NCI-H2196 (cell line): ENCODE measurements at regions not wholly inside any gene's neighbourhood (a gene's known extent, or its start where the extent isn't known, plus 50 kb on each side); places are given as distances from the start of the nearest gene placed in this dataset.

ENCODE experiments used
- DNase-seq: peaks from one replicate; lab custom pipeline; 2025; ENCODE audit not compliant: unreplicated experiment; lab: John Stamatoyannopoulos, UW

DNA sequence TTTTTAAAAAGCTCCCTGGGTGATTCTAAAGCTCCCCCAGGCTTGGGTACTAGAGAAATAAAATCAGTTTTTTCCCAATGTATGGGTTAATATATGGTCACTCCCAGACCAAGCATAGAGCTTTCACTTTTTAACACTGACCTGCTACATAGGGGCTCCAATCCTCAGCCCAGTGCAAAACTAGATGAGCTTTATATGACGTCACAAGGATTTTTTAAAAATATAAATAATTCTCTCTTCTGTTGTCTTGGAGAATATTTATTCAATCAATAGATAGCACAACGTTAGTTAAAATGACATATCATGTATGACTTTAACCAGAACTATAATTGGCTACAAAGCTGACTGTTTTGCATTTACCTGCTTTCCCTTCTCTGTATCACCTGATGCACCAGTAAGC lies 137.9 kb upstream of the TMCC3 start:
- no peak for DNase-seq

DNA sequence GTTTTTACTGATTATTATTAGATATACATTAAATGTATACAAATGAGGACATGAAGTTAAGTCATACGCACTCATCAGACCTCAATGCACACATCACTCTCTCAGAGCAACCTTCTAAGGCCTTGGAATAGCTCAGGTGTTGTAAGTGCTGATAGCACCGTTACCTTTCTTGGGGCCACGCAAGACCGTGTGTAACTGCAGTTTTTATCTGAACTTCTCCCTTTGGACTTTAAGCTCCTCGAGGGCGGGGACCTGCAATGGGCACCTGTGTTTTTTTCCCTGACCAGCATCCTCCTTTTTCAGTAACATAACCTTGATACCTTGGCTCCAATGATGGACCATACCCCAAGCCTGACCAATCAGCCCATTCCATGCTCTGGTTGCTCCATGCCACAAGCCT lies 136.5 kb upstream of the TMCC3 start:
- no peak for DNase-seq

DNA sequence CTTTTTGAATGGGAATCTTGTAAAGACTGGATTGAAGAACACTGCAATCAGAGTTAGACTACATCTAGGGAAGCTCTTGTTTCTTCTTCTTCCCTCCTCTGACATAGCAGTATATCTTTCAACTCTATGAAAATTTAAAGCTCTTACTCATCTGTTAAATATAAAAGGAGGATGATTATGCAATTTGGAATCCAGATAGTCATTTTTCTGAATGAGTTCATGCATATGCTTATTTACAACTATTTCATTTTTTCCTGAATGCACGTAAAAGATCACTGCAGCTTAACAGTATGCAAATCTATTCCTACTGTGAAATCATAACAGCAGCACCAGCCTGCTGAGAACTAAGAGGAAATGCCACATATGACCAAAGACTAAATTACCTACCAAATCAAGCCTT lies 133.5 kb upstream of the TMCC3 start:
- DNase-seq = no peak

DNA sequence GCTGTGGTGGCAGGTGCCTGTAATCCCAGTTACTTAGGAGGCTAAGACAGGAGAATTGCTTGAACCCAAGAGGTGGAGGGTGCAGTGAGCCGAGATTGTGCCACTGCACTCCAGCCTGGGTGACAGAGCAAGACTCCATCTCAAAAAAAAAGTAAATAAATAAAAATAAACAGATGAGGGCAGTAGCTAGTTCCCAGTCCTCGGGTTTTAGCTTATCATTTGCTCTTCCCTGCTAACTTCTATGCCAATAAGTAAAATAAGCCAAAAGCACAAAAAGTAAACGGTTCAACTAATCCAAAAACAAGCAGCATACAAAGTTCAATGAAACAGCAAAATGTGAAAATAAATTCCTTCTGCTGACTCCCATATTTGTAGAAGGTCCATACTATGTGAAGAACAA lies 133.0 kb upstream of the TMCC3 start:
- no peak for DNase-seq

DNA sequence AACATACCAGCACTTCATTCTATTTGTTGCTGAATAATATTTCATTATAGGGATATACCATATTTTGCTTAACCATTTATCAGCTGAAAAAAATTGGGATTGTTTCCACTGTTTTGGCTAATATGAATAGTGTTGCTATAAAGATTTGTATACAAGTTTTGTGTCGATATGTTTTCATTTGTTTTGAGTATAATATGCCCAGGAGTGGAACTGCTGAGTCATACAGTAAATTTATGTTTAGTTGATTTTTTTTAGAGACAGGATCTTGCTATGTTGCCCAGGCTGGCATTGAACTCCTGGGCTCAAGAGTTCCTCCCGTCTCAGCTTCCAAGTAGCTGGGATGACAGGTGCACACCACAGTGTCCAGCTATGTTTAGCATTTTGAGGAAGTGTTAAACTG lies 131.5 kb upstream of the TMCC3 start:
- DNase-seq = no peak

DNA sequence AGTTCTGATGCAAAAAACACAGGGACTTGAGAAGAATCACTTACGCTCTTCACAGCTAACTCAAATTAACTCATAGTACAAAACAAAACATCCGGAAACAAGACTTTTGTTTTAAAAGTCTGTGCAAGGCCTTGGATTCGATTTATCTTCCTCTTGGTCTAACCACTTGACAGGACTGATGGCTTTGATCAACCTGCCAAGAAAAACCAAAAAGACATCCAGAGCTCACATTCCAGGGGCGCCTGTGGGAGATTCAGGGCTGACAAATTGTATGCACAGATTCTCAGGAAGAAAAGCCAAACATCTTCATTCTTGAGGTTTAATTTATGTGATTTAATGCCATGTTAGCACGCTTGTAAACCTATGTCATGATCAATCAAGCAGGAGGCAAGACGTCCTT lies 129.1 kb upstream of the TMCC3 start:
- DNase-seq = no peak

DNA sequence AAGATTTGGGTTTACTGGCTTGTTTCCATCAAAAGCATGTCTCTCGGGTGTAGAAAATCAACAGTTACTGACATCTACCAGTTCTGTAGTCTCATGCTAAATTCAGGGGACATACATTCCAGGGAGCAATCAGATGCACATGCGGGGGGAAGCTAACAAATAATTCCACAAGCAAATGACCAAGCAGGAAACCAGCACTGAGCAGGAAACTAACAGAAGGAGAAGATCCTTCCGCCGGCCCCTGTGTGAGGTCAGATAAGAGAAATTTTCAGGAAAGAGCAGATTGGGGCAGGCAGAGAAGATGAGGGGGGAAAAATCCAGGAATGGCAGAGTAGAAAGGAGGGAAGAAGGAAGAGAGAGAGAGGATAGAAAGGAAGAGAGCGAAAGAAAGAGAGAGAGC lies 127.6 kb upstream of the TMCC3 start:
- no peak for DNase-seq

DNA sequence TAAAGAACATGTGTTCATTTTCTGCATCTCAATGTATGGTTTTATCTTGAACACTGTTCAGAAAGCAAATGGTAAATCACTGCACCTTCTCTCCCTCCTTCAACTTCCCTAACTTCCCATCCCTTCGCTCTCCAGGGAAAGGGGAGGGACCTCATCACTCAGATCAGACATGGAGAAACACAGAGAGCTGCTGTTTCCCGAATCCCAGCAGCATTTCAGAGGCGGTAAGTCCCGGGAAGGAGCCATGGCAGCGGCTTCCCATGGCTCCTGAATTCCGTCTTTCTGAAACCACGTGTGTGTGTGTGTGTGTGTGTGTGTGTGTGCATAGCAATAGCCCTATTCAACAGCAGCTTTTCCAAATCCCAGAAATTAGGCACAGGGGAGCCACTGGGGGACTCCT lies 125.4 kb upstream of the TMCC3 start:
- no peak for DNase-seq

DNA sequence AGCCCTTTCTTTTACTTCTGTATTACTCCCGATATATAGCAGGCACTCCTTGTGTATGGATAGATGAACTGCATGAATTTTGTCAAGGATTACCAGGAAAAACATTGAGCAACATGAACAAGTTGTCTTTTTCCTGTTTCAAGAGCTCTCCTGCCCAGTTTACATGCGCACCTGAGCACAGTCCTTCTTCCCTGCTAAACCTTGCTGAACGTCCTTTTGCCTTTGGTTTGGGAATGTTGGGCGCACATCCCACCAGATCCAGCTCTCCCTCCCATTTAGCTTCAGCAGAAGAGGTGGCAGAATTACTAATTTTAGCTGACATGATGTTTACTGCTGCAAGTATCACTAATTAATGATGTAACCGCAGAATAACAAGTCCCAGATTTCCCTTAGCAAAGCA lies 121.4 kb upstream of the TMCC3 start:
- no peak for DNase-seq

DNA sequence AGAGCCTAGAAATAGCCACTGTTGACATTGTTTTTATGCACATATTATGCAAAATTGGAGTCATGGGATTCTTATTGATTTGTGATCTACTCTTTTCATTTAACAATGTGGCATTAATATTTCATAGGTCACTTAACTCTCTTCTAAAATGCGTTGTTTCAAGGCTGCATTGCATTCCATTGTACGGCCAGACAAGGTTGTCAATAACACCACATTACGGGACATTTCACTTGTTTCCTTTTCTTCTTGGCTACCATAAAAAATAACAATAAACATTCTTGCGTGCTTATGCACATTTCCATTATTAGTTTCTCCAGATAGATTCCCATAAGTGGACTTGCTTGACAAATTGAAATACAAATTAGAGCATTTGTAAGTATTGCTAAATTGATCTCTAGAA lies 120.8 kb upstream of the TMCC3 start:
- DNase-seq = no peak

DNA sequence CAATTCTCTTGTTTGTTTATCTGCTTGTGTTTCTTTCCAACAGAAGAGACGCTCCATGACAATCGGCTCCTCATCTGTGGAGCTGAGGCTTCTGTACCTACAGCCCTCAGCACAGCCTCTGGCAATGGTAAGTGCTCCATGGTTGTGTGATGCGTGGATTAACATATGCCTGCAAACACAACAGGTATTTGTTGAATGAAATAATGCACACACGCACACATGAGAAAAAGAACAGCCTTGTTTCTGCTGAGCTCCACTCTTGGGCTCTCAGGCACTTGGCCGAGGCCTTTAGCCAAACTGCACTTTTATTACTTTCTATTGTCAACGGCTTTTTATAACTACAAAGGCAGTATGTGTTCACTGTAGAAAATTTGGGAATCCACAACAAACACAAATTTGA lies 120.4 kb upstream of the TMCC3 start:
- DNase-seq = no peak

DNA sequence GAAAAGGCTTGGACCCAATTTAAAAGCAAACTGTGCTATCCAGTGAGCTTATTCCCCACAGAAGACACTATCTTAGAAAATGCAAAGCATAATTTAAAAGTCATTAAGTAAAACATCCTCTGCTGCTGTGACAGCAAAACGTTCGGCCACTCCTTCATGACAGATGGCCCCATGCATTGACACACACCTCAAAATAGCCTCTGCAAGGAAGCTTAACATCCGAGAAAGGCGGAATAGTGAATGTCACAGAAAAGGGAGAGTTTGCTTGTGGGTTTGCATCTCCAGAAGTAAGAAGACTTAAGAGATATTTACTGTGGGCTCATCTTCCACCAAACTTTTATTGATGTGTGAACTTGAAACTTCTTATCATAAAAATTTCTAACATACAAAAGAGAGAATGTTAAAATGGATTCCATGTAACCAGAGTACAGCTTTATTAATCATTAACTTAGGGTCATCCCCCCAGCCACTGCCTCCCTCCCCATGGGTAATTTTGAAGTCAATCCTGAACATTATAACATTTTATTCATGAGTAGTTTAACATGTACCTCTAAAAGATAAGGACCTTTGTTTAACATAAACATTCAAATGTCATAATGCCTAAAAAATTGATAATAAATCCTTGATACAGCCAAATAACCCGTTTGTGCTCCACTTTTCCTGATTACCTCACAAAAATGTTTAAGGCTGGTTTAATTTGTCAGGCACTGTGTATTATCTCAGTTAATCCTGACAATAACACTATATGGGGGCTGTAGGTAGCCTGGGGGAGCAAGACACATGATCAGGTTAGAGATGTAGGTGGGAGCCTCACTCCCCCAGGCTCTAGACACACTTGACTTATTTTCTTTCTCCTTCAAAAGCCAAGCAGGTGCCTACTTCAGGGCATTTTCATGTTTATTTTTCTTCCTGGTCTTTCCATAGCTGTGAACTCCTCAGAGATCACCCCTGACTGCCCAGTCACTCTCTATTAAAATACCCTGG lies 119.7 kb upstream of the TMCC3 start:
- DNase-seq = no peak

DNA sequence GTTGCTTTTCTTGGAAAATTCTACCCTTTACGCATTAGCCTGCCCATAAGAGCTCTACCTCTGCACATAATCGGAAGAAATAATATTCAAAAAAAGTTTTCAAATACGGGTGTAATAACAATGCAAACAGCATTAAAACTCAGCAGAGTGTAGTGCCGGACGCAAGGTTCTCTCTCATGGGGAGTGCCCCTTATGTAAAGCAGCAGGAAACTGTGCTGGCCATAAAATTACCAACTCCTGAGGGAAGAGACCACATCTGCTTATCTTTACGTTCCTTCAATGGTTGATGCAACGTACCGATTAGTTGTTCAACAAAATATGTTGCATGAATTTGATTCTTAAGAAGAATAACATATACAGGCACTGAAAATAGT lies 118.7 kb upstream of the TMCC3 start:
- DNase-seq = no peak

DNA sequence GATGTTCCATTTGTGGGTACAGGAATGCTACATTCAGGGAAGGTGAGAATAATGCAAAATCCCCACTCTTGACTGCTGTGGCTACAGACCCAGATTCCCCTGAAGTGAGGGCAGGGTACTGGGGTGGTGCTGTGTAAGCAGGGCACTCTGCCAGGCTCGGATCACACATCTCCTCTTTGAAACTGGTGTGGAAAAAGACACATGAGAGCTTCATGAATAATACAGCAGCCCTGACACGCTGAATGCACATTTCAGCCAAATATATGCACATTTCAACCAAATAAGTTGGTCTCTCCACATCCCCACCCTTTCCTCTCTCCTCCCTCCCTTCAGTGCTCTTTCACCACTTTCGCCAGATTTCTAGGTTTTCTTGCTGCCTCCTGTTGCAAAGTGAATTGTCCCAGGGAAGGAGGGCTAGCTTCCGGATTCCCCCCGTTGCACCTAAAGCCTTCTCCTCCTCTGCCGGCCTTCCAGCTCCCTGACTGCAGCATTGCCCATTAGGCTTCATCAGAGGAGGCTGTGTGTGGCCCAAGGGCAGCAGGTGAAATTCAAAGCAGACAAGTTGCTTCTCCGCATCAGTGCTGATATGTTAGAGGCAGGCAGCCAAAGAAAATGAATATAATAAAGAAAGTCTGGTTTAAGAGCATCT lies 118.2 kb upstream of the TMCC3 start:
- no peak for DNase-seq

DNA sequence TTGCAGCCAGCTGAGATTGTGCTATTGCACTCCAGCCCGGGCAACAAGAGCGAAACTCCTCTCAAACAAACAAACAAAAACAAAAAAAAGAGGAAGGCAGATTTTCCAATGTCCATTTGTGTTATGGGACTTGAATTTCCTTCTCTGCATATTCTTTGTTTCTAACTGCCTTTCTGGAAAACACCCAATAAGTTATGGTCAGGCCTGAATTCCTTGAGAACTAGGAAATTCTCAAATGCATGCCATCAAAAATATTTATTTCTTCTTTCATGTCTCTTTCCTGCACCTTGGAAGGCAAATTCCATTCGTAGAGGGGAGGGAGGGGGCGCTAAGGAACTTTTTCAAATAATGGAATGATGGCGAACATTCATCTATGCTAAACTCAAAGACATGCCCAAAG lies 117.6 kb upstream of the TMCC3 start:
- no peak for DNase-seq

DNA sequence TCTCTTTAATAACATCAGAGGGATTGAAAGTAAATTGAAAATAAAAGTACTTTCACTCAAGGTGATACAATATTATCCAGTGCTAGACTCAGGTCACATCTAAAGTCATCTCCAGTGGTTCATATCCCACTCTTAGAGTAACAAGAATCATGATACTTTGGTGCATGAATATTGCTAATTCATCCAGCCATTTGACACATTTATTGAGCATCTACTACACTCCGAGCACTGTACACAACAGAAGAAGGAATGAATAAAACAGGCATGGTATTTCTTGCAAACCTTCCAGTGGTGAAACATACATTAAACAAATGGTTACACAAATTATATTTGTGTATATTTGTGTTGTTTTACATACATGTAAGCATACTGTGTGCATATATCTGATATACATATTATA lies 116.0 kb upstream of the TMCC3 start:
- DNase-seq = no peak

DNA sequence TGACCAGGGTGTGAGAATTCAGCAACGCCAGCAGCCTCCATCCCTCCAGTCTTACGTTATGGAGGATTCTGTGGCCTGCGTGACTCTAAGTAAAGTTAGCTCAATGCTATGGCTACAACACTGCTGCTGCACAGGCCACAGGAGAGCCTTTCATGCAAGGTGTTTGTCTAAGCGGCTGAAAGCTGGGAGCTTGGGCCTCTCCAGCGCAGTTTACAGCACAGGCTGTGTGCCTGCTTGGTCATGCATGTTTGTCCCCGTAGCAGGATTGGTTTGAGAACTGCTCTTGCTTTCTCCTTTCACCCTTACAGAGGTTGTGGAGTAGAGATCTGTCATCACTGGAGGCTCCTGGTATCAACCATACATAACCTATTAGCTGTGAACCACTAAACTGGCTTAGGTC lies 113.1 kb upstream of the TMCC3 start:
- no peak for DNase-seq

DNA sequence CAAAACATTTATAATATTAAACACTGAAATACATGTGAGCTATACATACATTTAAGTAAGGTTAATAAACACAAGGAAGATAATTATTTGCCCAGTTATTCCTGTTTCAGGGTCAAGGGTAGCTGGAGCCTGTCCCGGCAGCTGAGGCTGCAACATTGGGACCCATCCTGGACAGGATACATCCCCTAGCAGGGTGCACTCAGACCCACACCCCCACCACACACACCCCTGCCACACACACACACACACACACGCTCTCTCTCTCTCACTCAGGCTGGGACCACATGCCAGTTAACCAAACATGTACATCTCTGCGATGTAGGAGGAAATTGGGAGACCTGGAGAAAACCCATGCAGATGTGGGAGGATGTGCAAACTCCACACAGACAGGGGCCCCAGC lies 112.6 kb upstream of the TMCC3 start:
- no peak for DNase-seq

DNA sequence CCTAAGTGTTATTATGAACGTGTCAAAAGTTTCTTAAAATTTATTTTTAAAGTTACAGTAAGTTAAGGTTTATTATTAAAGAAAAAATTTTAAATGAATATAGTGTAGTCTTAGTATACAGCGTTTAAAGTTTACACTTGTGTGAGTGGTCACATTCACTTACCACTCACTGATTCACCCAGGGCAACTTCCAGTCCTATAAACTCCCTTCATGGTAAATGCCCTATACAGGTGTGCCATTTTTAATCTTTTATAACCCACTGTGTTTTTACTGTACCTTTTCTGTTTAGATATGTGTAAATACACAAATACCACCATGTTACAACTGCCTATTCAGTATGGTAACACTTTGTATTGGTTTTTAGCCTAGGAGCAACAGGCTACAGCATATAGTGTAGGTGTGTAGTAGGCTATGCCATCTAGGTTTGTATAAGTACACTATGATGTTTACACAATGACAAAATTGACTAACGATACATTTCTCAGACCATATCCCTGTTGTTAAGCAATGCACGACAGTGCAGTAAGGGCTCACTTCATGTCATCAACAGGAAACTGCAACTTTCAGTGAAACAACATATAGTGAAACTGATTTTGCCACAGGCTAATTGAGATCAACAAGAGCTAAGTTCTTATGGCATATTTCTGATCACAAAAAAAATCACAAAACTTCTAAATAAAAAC lies 112.0 kb upstream of the TMCC3 start:
- DNase-seq = no peak

DNA sequence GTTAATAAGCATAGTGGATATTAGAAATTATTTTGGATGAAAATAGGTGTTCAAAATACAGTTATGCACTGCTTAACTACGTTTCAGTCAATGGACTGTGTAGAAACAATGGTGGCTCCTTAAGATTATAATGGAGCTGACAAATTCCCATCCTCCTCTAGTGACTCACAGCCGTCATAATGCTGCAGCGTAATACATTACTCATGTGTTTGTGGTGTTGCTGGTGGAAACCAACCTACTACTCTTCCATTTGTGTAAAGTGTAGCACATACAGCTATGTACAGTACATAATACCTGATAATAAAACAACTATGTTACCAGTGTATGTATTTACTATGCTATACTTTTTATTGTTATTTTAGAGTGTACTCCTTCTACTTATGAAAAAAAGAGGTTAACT lies 111.2 kb upstream of the TMCC3 start:
- no peak for DNase-seq

DNA sequence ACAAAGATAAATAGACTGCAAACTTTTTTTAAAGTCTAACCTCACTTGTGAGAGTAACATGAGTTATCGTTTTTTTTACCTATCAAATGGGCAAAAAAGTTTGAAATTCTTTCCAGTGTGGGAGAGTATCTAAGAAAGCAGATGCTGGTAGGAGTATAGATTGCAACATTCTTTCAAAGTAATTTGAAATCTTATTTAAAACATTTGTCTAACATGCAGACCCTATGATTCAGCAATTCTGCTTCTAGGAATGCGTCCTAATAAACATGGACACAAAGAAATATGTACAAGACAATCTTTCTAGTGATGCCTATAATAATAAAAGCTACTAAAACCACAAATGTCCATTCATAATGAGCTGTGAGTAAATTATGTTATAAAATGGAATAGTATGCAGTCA lies 110.4 kb upstream of the TMCC3 start:
- DNase-seq = no peak

DNA sequence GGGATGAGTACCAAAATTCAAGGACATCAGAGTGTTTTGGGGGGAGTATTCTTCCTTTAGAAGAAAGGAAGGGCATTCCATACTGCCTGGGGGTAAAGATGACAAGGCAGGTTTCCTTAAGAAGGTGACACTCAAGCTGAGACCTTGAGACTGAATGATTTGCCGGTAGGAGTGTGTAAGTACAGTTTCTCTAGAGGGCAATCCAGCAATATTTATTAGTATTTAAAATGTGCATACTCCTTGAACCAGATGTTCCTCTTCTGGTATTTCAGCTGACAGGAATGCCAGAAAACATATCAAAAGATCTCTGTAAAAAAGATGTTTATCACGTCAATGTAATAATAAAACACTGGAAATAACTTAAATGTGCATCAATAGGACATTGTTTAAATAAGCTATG lies 106.4 kb upstream of the TMCC3 start:
- DNase-seq = no peak
